HEK293T (cell line): ENCODE measurements at regions not wholly inside any gene's neighbourhood (a gene's known extent, or its start where the extent isn't known, plus 50 kb on each side); places are given as distances from the start of the nearest gene placed in this dataset.

Experiments
- CTCF ChIA-PET: fragments of 350-600 bp; formaldehyde crosslinking; extraction: SDS; loops from one replicate; lab custom pipeline; 2021; ENCODE audit warnings: antibody characterized with exemption, inconsistent platforms; lab: Yijun Ruan, JAX
- POLR2A ChIA-PET: fragments of 350-600 bp; formaldehyde crosslinking; extraction: SDS; loops from one replicate; lab custom pipeline; 2020; ENCODE audit warnings: antibody characterized with exemption, inconsistent platforms; lab: Yijun Ruan, JAX
- DNase-seq: peaks from one replicate; pipeline ENCODE4 v3.0.0; 2012; ENCODE audit warnings: mixed read lengths; ENCODE audit errors: extremely low spot score
- ARNT ChIP-seq: fragments of 450-650 bp; IDR thresholded peaks from 2 replicates; pipeline ENCODE4 v1.6.1; 2017; ENCODE audit warnings: mild to moderate bottlenecking
- BHLHE40 ChIP-seq: fragments of 450-650 bp; IDR thresholded peaks from 2 replicates; pipeline ENCODE4 v1.6.1; 2016; ENCODE audit warnings: mild to moderate bottlenecking, moderate library complexity, borderline replicate concordance
- CTBP1 ChIP-seq: fragments of 450-650 bp; IDR thresholded peaks from 2 replicates; pipeline ENCODE4 v1.6.1; 2016; ENCODE audit warnings: borderline replicate concordance
- ELF4 ChIP-seq: fragments of 450-650 bp; IDR thresholded peaks from 2 replicates; pipeline ENCODE4 v1.6.1; 2017; ENCODE audit warnings: antibody characterized with exemption
- FOXA1 ChIP-seq: fragments of 450-650 bp; IDR thresholded peaks from 2 replicates; pipeline ENCODE4 v1.6.1; 2016; ENCODE audit warnings: mild to moderate bottlenecking
- FOXK2 ChIP-seq: fragments of 450-650 bp; IDR thresholded peaks from 2 replicates; pipeline ENCODE4 v1.6.1; 2016; ENCODE audit warnings: mild to moderate bottlenecking
- FOXM1 ChIP-seq: fragments of 450-650 bp; IDR thresholded peaks from 2 replicates; pipeline ENCODE4 v1.6.1; 2017; ENCODE audit warnings: mild to moderate bottlenecking, borderline replicate concordance
- HDGF ChIP-seq: fragments of 450-650 bp; IDR thresholded peaks from 2 replicates; pipeline ENCODE4 v1.6.1; 2017; ENCODE audit warnings: antibody characterized with exemption, borderline replicate concordance
- L3MBTL2 ChIP-seq: fragments of 450-650 bp; conservative IDR thresholded peaks from 2 replicates; pipeline ENCODE4 v1.6.1; 2016; ENCODE audit warnings: mild to moderate bottlenecking
- LEF1 ChIP-seq: fragments of 450-650 bp; IDR thresholded peaks from 2 replicates; pipeline ENCODE4 v1.6.1; 2017; ENCODE audit warnings: mild to moderate bottlenecking, borderline replicate concordance
- NFRKB ChIP-seq: fragments of 450-650 bp; IDR thresholded peaks from 2 replicates; pipeline ENCODE4 v1.6.1; 2016; ENCODE audit warnings: mild to moderate bottlenecking, moderate library complexity
- PKNOX1 ChIP-seq: fragments of 450-650 bp; IDR thresholded peaks from 2 replicates; pipeline ENCODE4 v1.6.1; 2016
- SP1 ChIP-seq: fragments of 450-650 bp; IDR thresholded peaks from 2 replicates; pipeline ENCODE4 v1.6.1; 2017
- SUZ12 ChIP-seq: fragments of 450-650 bp; IDR thresholded peaks from 2 replicates; pipeline ENCODE4 v1.6.1; 2016; ENCODE audit warnings: mild to moderate bottlenecking
- TARDBP ChIP-seq: fragments of 450-650 bp; IDR thresholded peaks from 2 replicates; pipeline ENCODE4 v1.6.1; 2016
- ZNF384 ChIP-seq: fragments of 450-650 bp; IDR thresholded peaks from 2 replicates; pipeline ENCODE4 v1.6.1; 2016

DNA sequence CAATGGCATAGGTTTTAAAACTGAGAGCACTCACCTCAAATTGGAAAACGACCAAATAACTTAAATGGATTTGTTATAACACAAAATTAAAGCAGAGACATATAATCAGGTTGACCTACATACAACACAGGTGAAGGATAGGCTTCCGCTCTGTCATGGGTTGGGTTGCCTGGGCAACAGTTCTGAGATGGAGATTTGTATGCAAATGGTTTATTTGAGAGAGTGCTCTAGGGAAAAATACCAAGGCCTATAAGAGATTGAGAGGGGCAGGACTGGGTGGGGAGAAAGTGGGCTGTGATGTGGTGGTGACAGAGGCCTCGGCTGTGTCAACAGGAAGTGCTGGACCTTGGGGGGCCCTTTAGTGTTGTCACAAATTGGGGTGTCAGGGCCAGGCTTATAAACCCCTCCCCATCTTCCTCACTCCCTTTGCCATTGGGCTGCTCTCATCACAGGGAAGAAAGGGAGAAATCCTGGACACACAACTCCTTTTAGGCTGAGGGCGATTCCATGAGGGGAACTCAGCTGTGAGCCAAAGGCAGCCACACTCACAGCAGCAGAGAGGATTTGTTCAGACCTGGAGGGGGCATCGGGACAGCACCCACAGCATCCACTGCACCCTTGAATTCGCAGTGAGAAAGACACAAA is 105.4 kb upstream of the LYZL1 start:
- TF ChIP-seq L3MBTL2 (no peak), PKNOX1 (no peak), SP1 (no peak), LEF1 (no peak), SUZ12 (no peak), ELF4 (no peak), TARDBP (no peak), FOXM1 (no peak)
- ChIA-PET CTCF (interaction anchor here (0.6 kb wide), 1 partner anchor 334 kb away, joined by 5 read pairs; no protein-coding TSS in a partner anchor), POLR2A (no interaction called here)
- no peak for DNase-seq

DNA sequence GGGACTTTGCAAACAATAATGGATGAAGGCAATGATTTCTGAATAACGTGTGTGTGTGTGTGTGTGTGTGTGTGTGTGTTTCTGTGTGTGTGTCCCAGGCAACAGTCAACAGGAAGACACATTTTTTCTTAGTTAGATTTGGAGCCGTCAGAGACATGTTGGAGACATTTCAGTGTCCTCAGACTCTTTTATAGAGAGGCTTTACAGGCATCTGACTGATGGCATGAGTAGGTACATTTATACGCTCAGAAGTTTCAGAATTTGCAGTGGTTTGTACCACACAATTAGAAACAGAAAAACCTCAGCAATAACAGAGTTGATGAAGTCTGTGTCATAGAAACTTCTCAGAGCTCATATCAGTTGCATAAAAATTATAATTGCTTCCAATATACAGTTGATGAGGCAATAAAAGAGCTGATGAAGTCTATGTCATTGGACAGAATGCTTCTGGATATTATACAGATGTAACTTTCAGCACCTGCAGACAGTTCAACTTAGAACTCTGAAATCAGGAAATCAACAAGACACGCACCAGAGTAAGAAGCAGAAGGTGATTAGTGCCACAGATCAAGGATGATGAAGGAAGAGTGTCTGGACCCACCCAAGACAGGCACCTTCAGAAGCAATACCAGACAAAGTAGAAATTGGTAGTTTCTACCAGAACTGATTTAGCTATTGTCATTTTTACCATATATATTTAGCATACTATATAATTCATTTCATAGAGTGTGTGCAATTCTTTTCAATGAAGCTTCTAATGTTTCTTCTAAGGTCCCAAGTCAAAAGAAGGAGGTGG is 104.5 kb upstream of the LYZL1 start:
- DNase-seq, result no peak
- TF ChIP-seq ARNT (no peak), PKNOX1 (no peak), NFRKB (no peak), FOXK2 (no peak), TARDBP (no peak), ELF4 (no peak), CTBP1 (no peak)
- CTCF ChIA-PET, result interaction anchor here (0.6 kb wide), 1 partner anchor 333 kb away, joined by 5 read pairs; no protein-coding TSS in a partner anchor
- POLR2A ChIA-PET, result no interaction called here

DNA sequence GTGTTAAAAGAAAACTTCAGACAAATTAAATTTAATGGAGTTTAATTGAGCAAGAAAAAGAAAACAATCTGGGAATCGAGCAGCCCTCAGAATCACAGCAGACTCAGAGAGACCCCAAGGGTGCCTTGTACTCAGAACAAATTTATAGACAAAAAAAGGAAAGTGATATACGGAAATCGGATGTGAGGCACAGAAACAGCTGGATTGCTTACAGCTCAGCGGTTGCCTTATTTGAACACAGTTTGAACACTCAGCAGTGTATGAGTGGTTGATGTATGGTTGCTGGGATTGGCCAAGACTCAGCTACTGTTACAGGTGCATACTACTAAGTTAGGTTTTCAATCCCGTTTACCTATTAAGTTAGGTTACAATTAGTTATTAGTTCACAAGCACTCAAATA is 103.8 kb upstream of the LYZL1 start:
- ChIA-PET POLR2A (no interaction called here), CTCF (no interaction called here)
- TF ChIP-seq CTBP1 (no peak), FOXK2 (no peak), LEF1 (no peak), FOXA1 (no peak), ELF4 (no peak), FOXM1 (no peak), HDGF (no peak), NFRKB (no peak)
- no peak for DNase-seq

DNA sequence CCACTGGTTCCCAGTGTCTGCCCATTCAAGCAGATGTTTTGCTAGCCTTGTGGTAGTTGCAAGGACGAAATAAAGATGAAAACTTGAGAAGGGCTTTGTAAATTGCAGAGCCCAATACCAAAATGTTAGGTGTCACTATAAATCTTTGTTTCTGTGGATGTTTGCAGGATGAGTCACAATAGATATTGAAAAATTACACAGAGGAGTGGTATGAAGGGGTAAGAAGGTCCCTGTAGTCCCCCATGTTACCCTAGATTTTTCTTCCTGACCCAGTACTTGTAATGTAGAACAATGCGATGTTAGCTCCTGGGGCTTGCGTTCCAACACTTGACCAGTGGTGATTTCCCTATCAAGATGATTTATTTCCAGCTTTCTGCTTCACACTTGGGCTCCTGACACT is 102.6 kb upstream of the LYZL1 start:
- DNase-seq, result no peak
- ChIA-PET CTCF (interaction anchor here (1.2 kb wide), 1 partner anchor 17 kb away, joined by 4 read pairs; no protein-coding TSS in a partner anchor), POLR2A (no interaction called here)
- no peak for TF ChIP-seq TARDBP
- no peak for TF ChIP-seq HDGF
- no peak for TF ChIP-seq BHLHE40
- no peak for TF ChIP-seq FOXA1
- TF ChIP-seq ARNT, result no peak
- no peak for TF ChIP-seq ELF4
- no peak for TF ChIP-seq LEF1
- no peak for TF ChIP-seq FOXM1
- TF ChIP-seq L3MBTL2, result no peak
- no peak for TF ChIP-seq FOXK2
- TF ChIP-seq ZNF384, result no peak
- TF ChIP-seq PKNOX1, result no peak

GRCh38 chr10:29189256-29189655 is 99.6 kb upstream of the LYZL1 start:
- ChIA-PET POLR2A (no interaction called here), CTCF (no interaction called here)
- TF ChIP-seq TARDBP (no peak), BHLHE40 (no peak), CTBP1 (no peak), HDGF (no peak), FOXM1 (no peak), LEF1 (no peak), ZNF384 (no peak), SUZ12 (no peak), NFRKB (no peak), SP1 (no peak), FOXA1 (no peak), FOXK2 (no peak), ARNT (no peak), PKNOX1 (no peak), L3MBTL2 (no peak), ELF4 (no peak)
- DNase-seq, result no peak
